HCT116 (cell line): ENCODE measurements at regions not wholly inside any gene's neighbourhood (a gene's known extent, or its start where the extent isn't known, plus 50 kb on each side); places are given as distances from the start of the nearest gene placed in this dataset.

Experiments used
- ATAC-seq: fragments of 200-7000 bp; cut with Tn5 transposase; 2 replicates; pipeline ENCODE4 v1.9.1; 2020; ENCODE audit warnings: mild to moderate bottlenecking, moderate library complexity
- BruUV-seq: library from RNA; stranded (reverse); fragments of 400-500 nt; replicated peaks from 2 replicates; lab custom pipeline; 2021; lab: Mats Ljungman, UMichigan
- CTCF ChIA-PET: fragments of 300-600 bp; sonication (Branson Sonifier 250); formaldehyde crosslinking; loops from one replicate; lab custom pipeline; 2021; ENCODE audit warnings: antibody characterized with exemption; lab: Charles Lee
- POLR2A ChIA-PET: fragments of 300-600, 350-600 bp; sonication (Branson Sonifier 250); formaldehyde crosslinking; loops from one replicate; lab custom pipeline; 2021; ENCODE audit warnings: antibody characterized with exemption; lab: Charles Lee
- RAD21 ChIA-PET, 2 experiments: fragments of 300-600 bp; sonication (Branson Sonifier 250); formaldehyde crosslinking; loops; one replicate each; lab custom pipeline; 2023; ENCODE audit warnings: low total read pairs in 2 of 2; ENCODE audit not compliant: uncharacterized antibody in 2 of 2, unreplicated experiment in 2 of 2, low non-redundant PET in 1 of 2; lab: Charles Lee
- DNase-seq: peaks from one replicate; pipeline ENCODE4 v3.0.0-alpha.2; 2010; ENCODE audit warnings: low read depth, low spot score
- H2AFZ ChIP-seq: fragments of 200-600 bp; shearing (Covaris generic), sonication (generic); 2 replicates; pipeline ENCODE4 v1.6.1; 2017; ENCODE audit warnings: low read depth, mixed run types, mixed read lengths, antibody characterized with exemption, low read length; ENCODE audit not compliant: poor library complexity, severe bottlenecking
- H3K27ac ChIP-seq: 2 replicates; pipeline ENCODE4 v1.5.1; 2012; ENCODE audit warnings: low read depth, low read length
- H3K27me3 ChIP-seq: fragments of 200-600 bp; sonication (generic); 2 replicates; pipeline ENCODE4 v1.6.1; 2016; ENCODE audit warnings: mixed run types, low read length, mixed read lengths; ENCODE audit not compliant: insufficient read depth
- H3K36me3 ChIP-seq, 2 experiments: fragments of 200-500 bp in 1 of 2; fragments of 200-600 bp in 1 of 2; sonication (Bioruptor generic) in 1 of 2; sonication (generic) in 1 of 2; 2 replicates each; pipeline versions ENCODE4 v1.5.1 to v1.6.1; 2014 to 2016; ENCODE audit warnings: low read length in 2 of 2, inconsistent platforms in 1 of 2, mixed read lengths in 1 of 2, mixed run types in 1 of 2; ENCODE audit not compliant: insufficient read depth in 2 of 2, control insufficient read depth in 1 of 2
- H3K4me1 ChIP-seq, 2 experiments: fragments of 200-600 bp in 1 of 2; sonication (generic) in 1 of 2; 2 replicates each; pipeline versions ENCODE4 v1.5.1 to v1.6.1; 2012 to 2017; ENCODE audit warnings: low read length in 2 of 2, inconsistent platforms in 1 of 2, mild to moderate bottlenecking in 1 of 2, mixed read lengths in 1 of 2, mixed run types in 1 of 2, moderate library complexity in 1 of 2; ENCODE audit not compliant: insufficient read depth in 2 of 2, control insufficient read depth in 1 of 2
- H3K4me2 ChIP-seq: fragments of 200-600 bp; sonication (generic); 2 replicates; pipeline ENCODE4 v1.6.1; 2017; ENCODE audit warnings: mixed run types, low read length, mixed read lengths
- H3K4me3 ChIP-seq, 2 experiments: fragments of 200-600 bp in 1 of 2; sonication (generic) in 1 of 2; replicated peaks in 1 of 2; 2 replicates each; pipeline ENCODE4 v1.5.1; 2011 to 2016; ENCODE audit warnings: low read length in 2 of 2, control low read depth in 1 of 2, low read depth in 1 of 2, mild to moderate bottlenecking in 1 of 2, mixed read lengths in 1 of 2, mixed run types in 1 of 2
- H3K79me2 ChIP-seq: fragments of 200-600 bp; sonication (generic); 2 replicates; pipeline ENCODE4 v1.6.1; 2017; ENCODE audit warnings: mild to moderate bottlenecking, mixed run types, low read length, moderate library complexity, mixed read lengths; ENCODE audit not compliant: insufficient read depth
- H3K9ac ChIP-seq: fragments of 200-600 bp; sonication (generic); 2 replicates; pipeline ENCODE4 v1.6.1; 2016; ENCODE audit warnings: low read length, mixed read lengths
- H3K9me2 ChIP-seq: fragments of 200-600 bp; sonication (generic), shearing (Covaris generic); 2 replicates; pipeline ENCODE4 v1.6.1; 2017; ENCODE audit warnings: mixed run types, mild to moderate bottlenecking, moderate library complexity; ENCODE audit not compliant: insufficient read depth
- H3K9me3 ChIP-seq, 2 experiments: fragments of 200-500 bp in 1 of 2; fragments of 200-600 bp in 1 of 2; sonication (Bioruptor generic) in 1 of 2; sonication (generic) in 1 of 2; 2 replicates each; pipeline ENCODE4 v1.6.1; 2014 to 2017; ENCODE audit warnings: low read length in 2 of 2, mixed read lengths in 2 of 2, inconsistent platforms in 1 of 2, low read depth in 1 of 2, mild to moderate bottlenecking in 1 of 2, mixed run types in 1 of 2, moderate library complexity in 1 of 2; ENCODE audit not compliant: control insufficient read depth in 1 of 2, insufficient read depth in 1 of 2
- H4K20me1 ChIP-seq: fragments of 200-600 bp; sonication (generic), shearing (Covaris generic); 2 replicates; pipeline ENCODE4 v1.6.1; 2017; ENCODE audit warnings: mixed run types, mild to moderate bottlenecking, moderate library complexity; ENCODE audit not compliant: insufficient read depth
- CEBPB ChIP-seq: IDR thresholded peaks from 2 replicates; pipeline ENCODE4 v1.6.1; 2012; ENCODE audit warnings: low read depth
- EGR1 ChIP-seq: IDR thresholded peaks from 2 replicates; pipeline ENCODE4 v1.6.1; 2012; ENCODE audit warnings: low read depth
- ELF1 ChIP-seq: IDR thresholded peaks from 2 replicates; pipeline ENCODE4 v1.6.1; 2012; ENCODE audit warnings: low read depth, borderline replicate concordance
- EZH2 ChIP-seq: fragments of 200-600 bp; sonication (generic); IDR thresholded peaks from 2 replicates; pipeline ENCODE4 v1.6.1; 2017; ENCODE audit warnings: antibody characterized with exemption, mixed run types
- EZH2phosphoT487 ChIP-seq: fragments of 200-600 bp; IDR thresholded peaks from 2 replicates; pipeline ENCODE4 v1.6.1; 2018; ENCODE audit warnings: antibody characterized with exemption, borderline replicate concordance
- FOSL1 ChIP-seq: IDR thresholded peaks from 2 replicates; pipeline ENCODE4 v1.6.1; 2012; ENCODE audit warnings: low read depth
- JUND ChIP-seq: IDR thresholded peaks from 2 replicates; pipeline ENCODE4 v1.6.1; 2012
- SP1 ChIP-seq: IDR thresholded peaks from 2 replicates; pipeline ENCODE4 v1.6.1; 2012; ENCODE audit warnings: low read depth
- SRF ChIP-seq: IDR thresholded peaks from 2 replicates; pipeline ENCODE4 v1.6.1; 2012; ENCODE audit warnings: low read depth
- ZFX ChIP-seq: fragments of 450-650 bp; IDR thresholded peaks from 2 replicates; pipeline ENCODE4 v1.6.1; 2017
- ZNF274 ChIP-seq: fragments of 200-500 bp; sonication (Bioruptor generic); IDR thresholded peaks from 2 replicates; pipeline ENCODE4 v1.6.1; 2014; ENCODE audit warnings: mild to moderate bottlenecking, low read depth, low read length, inconsistent platforms
- intact Hi-C: fragments of 100-400 bp; cut with micrococcal nuclease; formaldehyde crosslinking; loops from 2 replicates; pipeline ENCODE4 v1.10.0; 2022
- TF ChIP-seq, protein P1 (sequence below): IDR thresholded peaks from 2 replicates; pipeline ENCODE4 v1.6.1; 2012
- TF ChIP-seq, protein P2 (sequence below): IDR thresholded peaks from 2 replicates; pipeline ENCODE4 v1.6.1; 2011; ENCODE audit warnings: mild to moderate bottlenecking, low read length, moderate library complexity; ENCODE audit not compliant: insufficient replicate concordance; ENCODE audit errors: extremely low read depth

DNA sequence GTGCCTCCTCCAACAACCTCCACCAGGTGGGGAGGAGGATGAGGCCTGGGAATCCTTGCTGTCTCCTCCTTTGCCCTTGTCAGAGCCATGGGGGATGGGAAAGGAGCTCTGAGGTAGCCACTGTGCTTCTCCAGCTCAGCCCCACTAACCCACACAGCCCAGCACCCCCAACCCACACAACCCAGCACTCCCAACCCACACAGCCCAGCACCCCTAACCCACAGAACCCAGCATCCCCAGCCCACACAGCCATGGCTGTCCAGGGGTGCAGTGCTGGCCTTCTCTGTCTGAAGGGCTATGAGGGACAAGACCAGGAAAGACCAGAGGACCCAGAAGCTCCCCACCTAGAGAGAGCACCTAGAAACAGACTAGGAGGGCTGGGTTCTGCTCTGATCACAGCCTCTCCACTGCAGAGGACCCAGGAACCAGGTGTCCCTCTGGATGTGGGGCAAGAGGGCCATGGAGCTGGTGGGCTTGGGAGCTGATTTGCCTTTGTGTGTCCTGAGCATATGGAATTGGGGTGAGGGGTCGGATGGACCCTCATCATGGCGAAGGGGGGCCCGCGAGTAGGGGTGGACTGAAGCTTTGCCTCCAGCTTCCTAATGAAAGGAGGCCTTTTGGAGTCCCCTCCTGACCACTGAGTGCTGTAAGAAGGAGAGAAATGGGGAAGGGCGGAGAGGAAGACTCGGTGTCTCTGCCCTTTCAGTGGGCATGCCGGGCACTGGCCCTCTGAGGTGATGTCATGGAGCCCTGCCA is 117.6 kb upstream of the THY1 start:
- Histone ChIP-seq H3K27me3 (no peaks in the 10 kb centered on the region), H3K4me3 (no peak overlapping the region), H3K9me2 (no peaks in the 10 kb centered on the region), H3K79me2 (no peaks in the 10 kb centered on the region), H3K36me3 (no peaks in the 10 kb centered on the region), H3K4me1 (no peaks in the 10 kb centered on the region), H4K20me1 (no peaks in the 10 kb centered on the region), H2AFZ (no peak overlapping the region), H3K27ac (no peak overlapping the region), H3K4me2 (no peak overlapping the region), H3K9me3 (no peaks in the 10 kb centered on the region), H3K9ac (no peak overlapping the region)
- POLR2A ChIA-PET: no interaction called here
- CTCF ChIA-PET: no interaction called here
- intact Hi-C loops: no loop called here
- TF ChIP-seq SP1: no peak
- TF ChIP-seq ZNF274: no peak
- TF ChIP-seq JUND: no peak
- TF ChIP-seq EZH2: no peak
- ATAC-seq (no peak), DNase-seq (no peak)
- RAD21 ChIA-PET: no interaction called here
- BruUV-seq: no TSS peak

DNA sequence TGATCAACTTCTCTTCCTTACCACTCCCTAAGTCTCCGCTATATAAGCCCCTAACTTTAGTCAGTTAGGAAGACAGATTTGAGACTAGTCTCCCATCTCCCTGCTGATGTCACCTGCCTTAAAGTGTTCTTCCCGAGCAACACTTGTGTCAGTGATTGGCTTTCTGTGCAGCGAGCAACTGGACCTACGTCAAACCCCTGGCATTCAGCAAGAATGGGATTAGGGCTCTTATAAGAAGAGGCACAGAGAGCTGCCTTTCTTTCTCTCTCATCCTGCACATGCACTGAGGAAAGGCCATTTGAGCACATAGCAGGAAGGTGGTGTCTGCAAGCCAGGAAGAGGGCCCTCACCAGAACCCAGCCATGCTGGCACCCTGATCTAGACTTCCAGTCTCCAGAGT is 116.6 kb upstream of the THY1 start:
- TF ChIP-seq EZH2phosphoT487: no peak
- TF ChIP-seq, protein P1, sequence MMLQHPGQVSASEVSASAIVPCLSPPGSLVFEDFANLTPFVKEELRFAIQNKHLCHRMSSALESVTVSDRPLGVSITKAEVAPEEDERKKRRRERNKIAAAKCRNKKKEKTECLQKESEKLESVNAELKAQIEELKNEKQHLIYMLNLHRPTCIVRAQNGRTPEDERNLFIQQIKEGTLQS: no peak
- TF ChIP-seq ELF1: no peak
- TF ChIP-seq ZFX: no peak
- no peak for TF ChIP-seq FOSL1
- TF ChIP-seq SRF: no peak
- TF ChIP-seq, protein P2, sequence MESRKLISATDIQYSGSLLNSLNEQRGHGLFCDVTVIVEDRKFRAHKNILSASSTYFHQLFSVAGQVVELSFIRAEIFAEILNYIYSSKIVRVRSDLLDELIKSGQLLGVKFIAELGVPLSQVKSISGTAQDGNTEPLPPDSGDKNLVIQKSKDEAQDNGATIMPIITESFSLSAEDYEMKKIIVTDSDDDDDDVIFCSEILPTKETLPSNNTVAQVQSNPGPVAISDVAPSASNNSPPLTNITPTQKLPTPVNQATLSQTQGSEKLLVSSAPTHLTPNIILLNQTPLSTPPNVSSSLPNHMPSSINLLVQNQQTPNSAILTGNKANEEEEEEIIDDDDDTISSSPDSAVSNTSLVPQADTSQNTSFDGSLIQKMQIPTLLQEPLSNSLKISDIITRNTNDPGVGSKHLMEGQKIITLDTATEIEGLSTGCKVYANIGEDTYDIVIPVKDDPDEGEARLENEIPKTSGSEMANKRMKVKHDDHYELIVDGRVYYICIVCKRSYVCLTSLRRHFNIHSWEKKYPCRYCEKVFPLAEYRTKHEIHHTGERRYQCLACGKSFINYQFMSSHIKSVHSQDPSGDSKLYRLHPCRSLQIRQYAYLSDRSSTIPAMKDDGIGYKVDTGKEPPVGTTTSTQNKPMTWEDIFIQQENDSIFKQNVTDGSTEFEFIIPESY: no peak
- no peak for TF ChIP-seq CEBPB
- TF ChIP-seq EGR1: no peak
- TF ChIP-seq ZNF274: no peak
- TF ChIP-seq, all 23 proteins: peak for 0
- ChIA-PET CTCF (no interaction called here), RAD21 (no interaction called here), POLR2A (no interaction called here)
- no peak for DNase-seq
- intact Hi-C loops: no loop called here
- Histone ChIP-seq H2AFZ (no peak overlapping the region), H3K27me3 (no peaks in the 10 kb centered on the region), H3K4me3 (no peak overlapping the region), H3K36me3 (no peaks in the 10 kb centered on the region), H3K4me1 (no peaks in the 10 kb centered on the region), H3K9ac (no peak overlapping the region), H3K27ac (no peak overlapping the region), H3K4me2 (no peak overlapping the region), H3K9me3 (no peaks in the 10 kb centered on the region), H4K20me1 (no peaks in the 10 kb centered on the region), H3K9me2 (no peaks in the 10 kb centered on the region), H3K79me2 (no peaks in the 10 kb centered on the region)
- no peak for ATAC-seq
- no TSS peak for BruUV-seq
